ENCODE measurements at regions not wholly inside any gene's neighbourhood (a gene's known extent, or its start where the extent isn't known, plus 50 kb on each side); places are given as distances from the start of the nearest gene placed in this dataset.
"Not testable (repeated sequence)": the region's sequence is repeated elsewhere in the genome, so short reads cannot be mapped to it uniquely, and the experiment has no call there.

- TF ChIP-seq REST (IDR thresholded peaks at IDR 0.05; ENCODE audit: low read depth) (no peak), SRF (IDR thresholded peaks at IDR 0.05; ENCODE audit: low read depth) (no peak), YY1 (IDR thresholded peaks at IDR 0.05; ENCODE audit: extremely low read depth, insufficient replicate concordance, low read depth, low read length) (no peak), EZH2phosphoT487 (IDR thresholded peaks at IDR 0.05; ENCODE audit: borderline replicate concordance) (no peak)
These were observed 94.6 kb upstream of the ALG10B start (continued) for GRCh38 chr12:38222011-38222410.

- H3K4me1 ChIP-seq (ENCODE audit: control insufficient read depth in 1 of 2, insufficient read depth in 2 of 2, low read length in 2 of 2); H3K36me3 ChIP-seq (ENCODE audit: control insufficient read depth in 1 of 2, insufficient read depth in 2 of 2, low read length in 2 of 2); H3K4me3 ChIP-seq (replicated peaks in 1 of 2; ENCODE audit: low read depth in 1 of 2, low read length in 2 of 2); H3K27me3 ChIP-seq (ENCODE audit: insufficient read depth, low read length); CTCF ChIA-PET; H3K9me2 ChIP-seq (ENCODE audit: insufficient read depth); POLR2A ChIA-PET; H3K9me3 ChIP-seq (ENCODE audit: control insufficient read depth in 1 of 2, insufficient read depth in 1 of 2, low read depth in 1 of 2, low read length in 2 of 2); DNase-seq (ENCODE audit: low read depth, low spot score); H2AFZ ChIP-seq (ENCODE audit: low read depth, low read length, poor library complexity, severe bottlenecking); intact Hi-C loops (cut with micrococcal nuclease); H4K20me1 ChIP-seq (ENCODE audit: insufficient read depth); BruUV-seq (replicated peaks); H3K79me2 ChIP-seq (ENCODE audit: insufficient read depth, low read length); H3K9ac ChIP-seq (ENCODE audit: low read length); RAD21 ChIA-PET (ENCODE audit: low non-redundant PET in 1 of 2, low total read pairs in 2 of 2, uncharacterized antibody in 2 of 2, unreplicated experiment in 2 of 2); H3K27ac ChIP-seq (ENCODE audit: low read depth, low read length): not testable (repeated sequence)
- TF ChIP-seq FOSL1 (IDR thresholded peaks at IDR 0.05; ENCODE audit: low read depth) (peak; percentile 17; the same call in 1 of the 2 replicates), JUND (IDR thresholded peaks at IDR 0.05) (0 out of 2 replicates have a peak, but pooled peaks have one; percentile 17)
- ATAC-seq: peak; percentile 25; the same call in 1 of the 2 replicates
- H3K4me2 ChIP-seq (ENCODE audit: low read length): 0 out of 2 replicates have a peak overlapping the region, but pooled peaks have one; percentile 7
These were observed 78.2 kb upstream of the ALG10B start for GRCh38 chr12:38238328-38238727.
